ENCODE measurements at regions not wholly inside any gene's neighbourhood (a gene's known extent, or its start where the extent isn't known, plus 50 kb on each side); places are given as distances from the start of the nearest gene placed in this dataset.

- TF ChIP-seq EZH2 (IDR thresholded peaks at IDR 0.05) (no peak), POLR2AphosphoS5 (IDR thresholded peaks at IDR 0.05; ENCODE audit: borderline replicate concordance, low read depth, low read length) (no peak), FOXP2 (optimal IDR thresholded peaks at IDR 0.05; ENCODE audit: control extremely low read depth, extremely low read length, insufficient read depth) (no peak)
These were observed 52.2 kb upstream of the HGFAC start for GRCh38 chr4:3389233-3390215.

Data from SK-N-MC (cell line).